ENCODE measurements at regions not wholly inside any gene's neighbourhood (a gene's known extent, or its start where the extent isn't known, plus 50 kb on each side); places are given as distances from the start of the nearest gene placed in this dataset.

DNA sequence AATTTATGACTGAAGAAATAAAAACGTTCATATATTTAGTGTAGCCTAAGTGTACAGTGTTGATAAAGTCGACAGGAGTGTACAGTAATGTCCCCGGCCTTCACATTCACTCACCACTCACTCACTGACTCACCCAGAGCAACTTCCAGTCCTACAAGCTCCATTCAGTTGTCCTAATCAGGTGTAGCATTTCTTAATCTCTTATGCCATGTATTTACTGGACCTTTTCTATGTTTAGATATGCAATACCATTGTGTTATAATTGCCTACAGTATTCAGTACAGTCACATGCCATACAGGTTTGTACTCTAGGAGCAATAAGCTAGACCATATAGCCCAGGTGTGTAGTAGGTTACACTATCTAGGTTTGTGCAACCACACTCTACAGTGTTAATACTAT, 610.2 kb upstream of the NOX3 start:
- no peaks in the 10 kb centered on the region for H3K36me3 Mint-ChIP-seq (ENCODE audit: low read depth)
- Histone ChIP-seq H2AFZ (no peak overlapping the region), H3K36me3 (ENCODE audit: insufficient read depth) (no peaks in the 10 kb centered on the region), H4K20me1 (replicated peaks; ENCODE audit: insufficient read depth) (no peaks in the 10 kb centered on the region), H3K4me1 (ENCODE audit: insufficient read depth) (no peaks in the 10 kb centered on the region), H3K9me2 (ENCODE audit: insufficient read depth) (peaks cover 3% of the 10 kb centered on the region; the same call in 1 of the 2 replicates), H3K27ac (ENCODE audit: low read depth) (no peak overlapping the region), H3K4me2 (no peak overlapping the region), H3K4me3 (no peak overlapping the region), H3K27me3 (ENCODE audit: insufficient read depth) (no peaks in the 10 kb centered on the region), H3K79me2 (replicated peaks; ENCODE audit: insufficient read depth) (no peaks in the 10 kb centered on the region), H3F3A (replicated peaks; ENCODE audit: low read depth) (no peaks in the 10 kb centered on the region)
- no peak overlapping the region for H3K4me3 Mint-ChIP-seq
- DNase-seq (ENCODE audit: low spot score) (no peak), ATAC-seq (no peak)
- peaks cover 2% of the 10 kb centered on the region for H3K27me3 Mint-ChIP-seq (ENCODE audit: insufficient read depth, low read depth, poor library complexity)
- no peaks in the 10 kb centered on the region for H3K4me1 Mint-ChIP-seq
- H3K9me3 Mint-ChIP-seq: no peaks in the 10 kb centered on the region
- TF ChIP-seq ZNF114 (CRISPR knock-in tag; IDR thresholded peaks at IDR 0.05): no peak
- TF ChIP-seq CREB1 (CRISPR knock-in tag; IDR thresholded peaks at IDR 0.05; ENCODE audit: low read depth): no peak
- TF ChIP-seq, protein P1, sequence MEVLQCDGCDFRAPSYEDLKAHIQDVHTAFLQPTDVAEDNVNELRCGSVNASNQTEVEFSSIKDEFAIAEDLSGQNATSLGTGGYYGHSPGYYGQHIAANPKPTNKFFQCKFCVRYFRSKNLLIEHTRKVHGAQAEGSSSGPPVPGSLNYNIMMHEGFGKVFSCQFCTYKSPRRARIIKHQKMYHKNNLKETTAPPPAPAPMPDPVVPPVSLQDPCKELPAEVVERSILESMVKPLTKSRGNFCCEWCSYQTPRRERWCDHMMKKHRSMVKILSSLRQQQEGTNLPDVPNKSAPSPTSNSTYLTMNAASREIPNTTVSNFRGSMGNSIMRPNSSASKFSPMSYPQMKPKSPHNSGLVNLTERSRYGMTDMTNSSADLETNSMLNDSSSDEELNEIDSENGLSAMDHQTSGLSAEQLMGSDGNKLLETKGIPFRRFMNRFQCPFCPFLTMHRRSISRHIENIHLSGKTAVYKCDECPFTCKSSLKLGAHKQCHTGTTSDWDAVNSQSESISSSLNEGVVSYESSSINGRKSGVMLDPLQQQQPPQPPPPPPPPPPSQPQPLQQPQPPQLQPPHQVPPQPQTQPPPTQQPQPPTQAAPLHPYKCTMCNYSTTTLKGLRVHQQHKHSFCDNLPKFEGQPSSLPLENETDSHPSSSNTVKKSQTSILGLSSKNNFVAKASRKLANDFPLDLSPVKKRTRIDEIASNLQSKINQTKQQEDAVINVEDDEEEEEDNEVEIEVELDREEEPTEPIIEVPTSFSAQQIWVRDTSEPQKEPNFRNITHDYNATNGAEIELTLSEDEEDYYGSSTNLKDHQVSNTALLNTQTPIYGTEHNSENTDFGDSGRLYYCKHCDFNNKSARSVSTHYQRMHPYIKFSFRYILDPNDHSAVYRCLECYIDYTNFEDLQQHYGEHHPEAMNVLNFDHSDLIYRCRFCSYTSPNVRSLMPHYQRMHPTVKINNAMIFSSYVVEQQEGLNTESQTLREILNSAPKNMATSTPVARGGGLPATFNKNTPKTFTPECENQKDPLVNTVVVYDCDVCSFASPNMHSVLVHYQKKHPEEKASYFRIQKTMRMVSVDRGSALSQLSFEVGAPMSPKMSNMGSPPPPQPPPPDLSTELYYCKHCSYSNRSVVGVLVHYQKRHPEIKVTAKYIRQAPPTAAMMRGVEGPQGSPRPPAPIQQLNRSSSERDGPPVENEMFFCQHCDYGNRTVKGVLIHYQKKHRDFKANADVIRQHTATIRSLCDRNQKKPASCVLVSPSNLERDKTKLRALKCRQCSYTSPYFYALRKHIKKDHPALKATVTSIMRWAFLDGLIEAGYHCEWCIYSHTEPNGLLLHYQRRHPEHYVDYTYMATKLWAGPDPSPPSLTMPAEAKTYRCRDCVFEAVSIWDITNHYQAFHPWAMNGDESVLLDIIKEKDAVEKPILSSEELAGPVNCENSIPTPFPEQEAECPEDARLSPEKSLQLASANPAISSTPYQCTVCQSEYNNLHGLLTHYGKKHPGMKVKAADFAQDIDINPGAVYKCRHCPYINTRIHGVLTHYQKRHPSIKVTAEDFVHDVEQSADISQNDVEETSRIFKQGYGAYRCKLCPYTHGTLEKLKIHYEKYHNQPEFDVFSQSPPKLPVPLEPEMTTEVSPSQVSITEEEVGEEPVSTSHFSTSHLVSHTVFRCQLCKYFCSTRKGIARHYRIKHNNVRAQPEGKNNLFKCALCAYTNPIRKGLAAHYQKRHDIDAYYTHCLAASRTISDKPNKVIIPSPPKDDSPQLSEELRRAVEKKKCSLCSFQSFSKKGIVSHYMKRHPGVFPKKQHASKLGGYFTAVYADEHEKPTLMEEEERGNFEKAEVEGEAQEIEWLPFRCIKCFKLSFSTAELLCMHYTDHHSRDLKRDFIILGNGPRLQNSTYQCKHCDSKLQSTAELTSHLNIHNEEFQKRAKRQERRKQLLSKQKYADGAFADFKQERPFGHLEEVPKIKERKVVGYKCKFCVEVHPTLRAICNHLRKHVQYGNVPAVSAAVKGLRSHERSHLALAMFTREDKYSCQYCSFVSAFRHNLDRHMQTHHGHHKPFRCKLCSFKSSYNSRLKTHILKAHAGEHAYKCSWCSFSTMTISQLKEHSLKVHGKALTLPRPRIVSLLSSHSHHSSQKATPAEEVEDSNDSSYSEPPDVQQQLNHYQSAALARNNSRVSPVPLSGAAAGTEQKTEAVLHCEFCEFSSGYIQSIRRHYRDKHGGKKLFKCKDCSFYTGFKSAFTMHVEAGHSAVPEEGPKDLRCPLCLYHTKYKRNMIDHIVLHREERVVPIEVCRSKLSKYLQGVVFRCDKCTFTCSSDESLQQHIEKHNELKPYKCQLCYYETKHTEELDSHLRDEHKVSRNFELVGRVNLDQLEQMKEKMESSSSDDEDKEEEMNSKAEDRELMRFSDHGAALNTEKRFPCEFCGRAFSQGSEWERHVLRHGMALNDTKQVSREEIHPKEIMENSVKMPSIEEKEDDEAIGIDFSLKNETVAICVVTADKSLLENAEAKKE (CRISPR knock-in tag; IDR thresholded peaks at IDR 0.05): no peak
- TF ChIP-seq EZH2 (IDR thresholded peaks at IDR 0.05; ENCODE audit: low read depth, unreplicated experiment): no peak
- no peak for TF ChIP-seq STAT1 (IDR thresholded peaks at IDR 0.05; ENCODE audit: unreplicated experiment)
- no peak for TF ChIP-seq POLR2AphosphoS5 (IDR thresholded peaks at IDR 0.05; ENCODE audit: low read depth)
- TF ChIP-seq, protein P2, sequence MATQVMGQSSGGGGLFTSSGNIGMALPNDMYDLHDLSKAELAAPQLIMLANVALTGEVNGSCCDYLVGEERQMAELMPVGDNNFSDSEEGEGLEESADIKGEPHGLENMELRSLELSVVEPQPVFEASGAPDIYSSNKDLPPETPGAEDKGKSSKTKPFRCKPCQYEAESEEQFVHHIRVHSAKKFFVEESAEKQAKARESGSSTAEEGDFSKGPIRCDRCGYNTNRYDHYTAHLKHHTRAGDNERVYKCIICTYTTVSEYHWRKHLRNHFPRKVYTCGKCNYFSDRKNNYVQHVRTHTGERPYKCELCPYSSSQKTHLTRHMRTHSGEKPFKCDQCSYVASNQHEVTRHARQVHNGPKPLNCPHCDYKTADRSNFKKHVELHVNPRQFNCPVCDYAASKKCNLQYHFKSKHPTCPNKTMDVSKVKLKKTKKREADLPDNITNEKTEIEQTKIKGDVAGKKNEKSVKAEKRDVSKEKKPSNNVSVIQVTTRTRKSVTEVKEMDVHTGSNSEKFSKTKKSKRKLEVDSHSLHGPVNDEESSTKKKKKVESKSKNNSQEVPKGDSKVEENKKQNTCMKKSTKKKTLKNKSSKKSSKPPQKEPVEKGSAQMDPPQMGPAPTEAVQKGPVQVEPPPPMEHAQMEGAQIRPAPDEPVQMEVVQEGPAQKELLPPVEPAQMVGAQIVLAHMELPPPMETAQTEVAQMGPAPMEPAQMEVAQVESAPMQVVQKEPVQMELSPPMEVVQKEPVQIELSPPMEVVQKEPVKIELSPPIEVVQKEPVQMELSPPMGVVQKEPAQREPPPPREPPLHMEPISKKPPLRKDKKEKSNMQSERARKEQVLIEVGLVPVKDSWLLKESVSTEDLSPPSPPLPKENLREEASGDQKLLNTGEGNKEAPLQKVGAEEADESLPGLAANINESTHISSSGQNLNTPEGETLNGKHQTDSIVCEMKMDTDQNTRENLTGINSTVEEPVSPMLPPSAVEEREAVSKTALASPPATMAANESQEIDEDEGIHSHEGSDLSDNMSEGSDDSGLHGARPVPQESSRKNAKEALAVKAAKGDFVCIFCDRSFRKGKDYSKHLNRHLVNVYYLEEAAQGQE (IDR thresholded peaks at IDR 0.05; ENCODE audit: unreplicated experiment): no peak
- TF ChIP-seq NANOG (IDR thresholded peaks at IDR 0.05; ENCODE audit: borderline replicate concordance): no peak
- TF ChIP-seq ZNF331 (CRISPR knock-in tag; IDR thresholded peaks at IDR 0.05; ENCODE audit: low read depth): no peak
- no peak for TF ChIP-seq EZH2phosphoT487 (IDR thresholded peaks at IDR 0.05; ENCODE audit: unreplicated experiment)
- TF ChIP-seq JUNB (IDR thresholded peaks at IDR 0.05; ENCODE audit: unreplicated experiment): no peak
- TF ChIP-seq, protein P3, sequence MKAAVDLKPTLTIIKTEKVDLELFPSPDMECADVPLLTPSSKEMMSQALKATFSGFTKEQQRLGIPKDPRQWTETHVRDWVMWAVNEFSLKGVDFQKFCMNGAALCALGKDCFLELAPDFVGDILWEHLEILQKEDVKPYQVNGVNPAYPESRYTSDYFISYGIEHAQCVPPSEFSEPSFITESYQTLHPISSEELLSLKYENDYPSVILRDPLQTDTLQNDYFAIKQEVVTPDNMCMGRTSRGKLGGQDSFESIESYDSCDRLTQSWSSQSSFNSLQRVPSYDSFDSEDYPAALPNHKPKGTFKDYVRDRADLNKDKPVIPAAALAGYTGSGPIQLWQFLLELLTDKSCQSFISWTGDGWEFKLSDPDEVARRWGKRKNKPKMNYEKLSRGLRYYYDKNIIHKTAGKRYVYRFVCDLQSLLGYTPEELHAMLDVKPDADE (IDR thresholded peaks at IDR 0.05): no peak
- TF ChIP-seq, protein P4, sequence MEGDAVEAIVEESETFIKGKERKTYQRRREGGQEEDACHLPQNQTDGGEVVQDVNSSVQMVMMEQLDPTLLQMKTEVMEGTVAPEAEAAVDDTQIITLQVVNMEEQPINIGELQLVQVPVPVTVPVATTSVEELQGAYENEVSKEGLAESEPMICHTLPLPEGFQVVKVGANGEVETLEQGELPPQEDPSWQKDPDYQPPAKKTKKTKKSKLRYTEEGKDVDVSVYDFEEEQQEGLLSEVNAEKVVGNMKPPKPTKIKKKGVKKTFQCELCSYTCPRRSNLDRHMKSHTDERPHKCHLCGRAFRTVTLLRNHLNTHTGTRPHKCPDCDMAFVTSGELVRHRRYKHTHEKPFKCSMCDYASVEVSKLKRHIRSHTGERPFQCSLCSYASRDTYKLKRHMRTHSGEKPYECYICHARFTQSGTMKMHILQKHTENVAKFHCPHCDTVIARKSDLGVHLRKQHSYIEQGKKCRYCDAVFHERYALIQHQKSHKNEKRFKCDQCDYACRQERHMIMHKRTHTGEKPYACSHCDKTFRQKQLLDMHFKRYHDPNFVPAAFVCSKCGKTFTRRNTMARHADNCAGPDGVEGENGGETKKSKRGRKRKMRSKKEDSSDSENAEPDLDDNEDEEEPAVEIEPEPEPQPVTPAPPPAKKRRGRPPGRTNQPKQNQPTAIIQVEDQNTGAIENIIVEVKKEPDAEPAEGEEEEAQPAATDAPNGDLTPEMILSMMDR (conservative IDR thresholded peaks at IDR 0.05; ENCODE audit: low read depth in 2 of 2): no peak
- no peak overlapping the region for H3K27ac Mint-ChIP-seq

All from GM23338 (cell line).